ENCODE measurements at regions not wholly inside any gene's neighbourhood (a gene's known extent, or its start where the extent isn't known, plus 50 kb on each side); places are given as distances from the start of the nearest gene placed in this dataset.

- no peak for TF ChIP-seq CTCF (IDR thresholded peaks at IDR 0.05)
- no peak for TF ChIP-seq POLR2A (IDR thresholded peaks at IDR 0.05)
Measured at GRCh38 chr4:163611182-163611581, 116.7 kb downstream of the TMA16 start.

Data from body of pancreas (tissue), 4 donors.